ENCODE measurements at regions not wholly inside any gene's neighbourhood (a gene's known extent, or its start where the extent isn't known, plus 50 kb on each side); places are given as distances from the start of the nearest gene placed in this dataset.
"Not testable (repeated sequence)": the region's sequence is repeated elsewhere in the genome, so short reads cannot be mapped to it uniquely, and the experiment has no call there.

GRCh38 chr2:4244422-4244821, 541.0 kb downstream of the DCDC2C start:
- not testable (repeated sequence) for TF ChIP-seq EZH2 (IDR thresholded peaks at IDR 0.05; ENCODE audit: borderline replicate concordance, control insufficient read depth, low read depth, low read length); CTCF (IDR thresholded peaks at IDR 0.05 in 2 of 3, conservative IDR thresholded peaks at IDR 0.05 in 1 of 3; ENCODE audit: control insufficient read depth in 2 of 3, extremely low read depth in 1 of 3, insufficient read depth in 1 of 3, low read depth in 3 of 3, low read length in 3 of 3); SMAD1 (IDR thresholded peaks at IDR 0.05; ENCODE audit: low read depth, partially characterized antibody); SP1 (IDR thresholded peaks at IDR 0.05; ENCODE audit: low read depth, low read length); IRF3 (IDR thresholded peaks at IDR 0.05); ZBTB33 (IDR thresholded peaks at IDR 0.05); TCF12 (IDR thresholded peaks at IDR 0.05; ENCODE audit: low read depth, low read length); POLR2AphosphoS5 (IDR thresholded peaks at IDR 0.05; ENCODE audit: low read length)

Measured in GM12878 (cell line).